ENCODE measurements at regions not wholly inside any gene's neighbourhood (a gene's known extent, or its start where the extent isn't known, plus 50 kb on each side); places are given as distances from the start of the nearest gene placed in this dataset.

DNA sequence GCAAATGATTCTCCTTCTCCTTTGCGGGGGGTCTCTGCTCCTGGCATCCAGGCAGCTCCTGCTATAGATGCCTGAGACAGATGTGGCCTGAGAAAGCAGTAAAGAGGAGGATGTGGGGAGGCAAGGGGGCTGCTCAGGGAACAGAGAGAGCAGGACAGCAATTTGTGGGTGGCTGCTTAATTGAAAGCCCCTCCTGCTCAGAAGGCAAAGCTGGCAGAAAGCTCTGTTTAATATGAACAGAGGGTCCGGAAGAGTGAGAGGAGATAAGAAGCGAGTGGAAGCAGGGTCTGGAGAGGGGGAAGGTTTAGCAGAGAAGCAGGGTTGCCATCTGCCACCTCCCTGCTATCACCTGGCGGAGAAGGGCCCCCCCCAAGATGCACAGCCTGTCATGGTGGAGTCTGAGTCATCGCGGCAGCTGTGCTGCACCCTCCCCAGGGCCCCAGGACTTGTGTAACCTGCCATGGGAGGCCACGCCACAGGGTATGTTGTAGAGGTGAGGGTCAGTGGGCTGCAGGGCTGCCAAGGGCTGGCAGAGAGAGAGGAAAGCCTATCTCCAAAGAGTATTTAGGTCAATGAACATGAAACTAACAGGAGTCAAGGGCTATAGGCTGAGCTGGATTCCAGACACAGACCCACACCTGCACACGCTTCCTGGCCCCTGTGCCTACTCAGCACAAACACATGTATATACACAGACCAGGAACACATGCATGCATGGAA lies 1109.8 kb upstream of the AUTS2 start:
- no peak overlapping the region for H3K4me3 ChIP-seq (ENCODE audit: low read depth, low read length)
- TF ChIP-seq, protein P1, sequence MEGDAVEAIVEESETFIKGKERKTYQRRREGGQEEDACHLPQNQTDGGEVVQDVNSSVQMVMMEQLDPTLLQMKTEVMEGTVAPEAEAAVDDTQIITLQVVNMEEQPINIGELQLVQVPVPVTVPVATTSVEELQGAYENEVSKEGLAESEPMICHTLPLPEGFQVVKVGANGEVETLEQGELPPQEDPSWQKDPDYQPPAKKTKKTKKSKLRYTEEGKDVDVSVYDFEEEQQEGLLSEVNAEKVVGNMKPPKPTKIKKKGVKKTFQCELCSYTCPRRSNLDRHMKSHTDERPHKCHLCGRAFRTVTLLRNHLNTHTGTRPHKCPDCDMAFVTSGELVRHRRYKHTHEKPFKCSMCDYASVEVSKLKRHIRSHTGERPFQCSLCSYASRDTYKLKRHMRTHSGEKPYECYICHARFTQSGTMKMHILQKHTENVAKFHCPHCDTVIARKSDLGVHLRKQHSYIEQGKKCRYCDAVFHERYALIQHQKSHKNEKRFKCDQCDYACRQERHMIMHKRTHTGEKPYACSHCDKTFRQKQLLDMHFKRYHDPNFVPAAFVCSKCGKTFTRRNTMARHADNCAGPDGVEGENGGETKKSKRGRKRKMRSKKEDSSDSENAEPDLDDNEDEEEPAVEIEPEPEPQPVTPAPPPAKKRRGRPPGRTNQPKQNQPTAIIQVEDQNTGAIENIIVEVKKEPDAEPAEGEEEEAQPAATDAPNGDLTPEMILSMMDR (IDR thresholded peaks at IDR 0.05; ENCODE audit: low read depth, low read length) = no peak

DNA sequence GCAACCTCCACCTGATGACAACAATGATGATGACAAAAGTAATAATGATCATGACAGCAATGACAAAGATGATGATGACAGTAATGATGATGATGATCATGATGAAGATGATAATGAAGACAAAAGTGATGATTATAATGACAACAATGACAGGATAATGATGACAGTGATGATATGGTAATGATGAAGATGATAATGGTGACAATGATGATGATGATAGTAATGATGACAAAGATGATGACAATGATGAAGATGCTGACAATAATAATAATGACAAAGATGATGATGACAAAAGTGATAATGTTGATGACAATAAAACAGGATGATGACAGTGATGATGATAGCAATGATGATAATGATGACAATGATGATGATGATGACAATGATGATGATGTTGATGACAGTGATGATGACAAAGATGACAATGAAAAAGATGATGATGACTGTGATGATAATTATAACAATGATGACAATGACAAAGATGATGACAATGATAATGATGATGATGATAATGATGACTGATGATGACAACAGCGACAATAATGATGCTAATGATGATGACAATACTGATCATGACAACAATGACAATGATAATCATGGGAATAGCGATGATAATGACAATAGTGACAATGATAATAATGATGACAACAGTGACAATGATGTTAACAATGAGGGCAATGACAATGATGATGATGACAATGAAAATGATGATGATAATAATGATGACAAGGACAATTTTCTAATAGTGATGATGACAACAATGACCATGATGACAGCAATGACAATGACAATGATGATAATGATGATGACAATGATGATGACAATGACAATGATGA lies 1106.5 kb upstream of the AUTS2 start:
- TF ChIP-seq, protein P1 (IDR thresholded peaks at IDR 0.05; ENCODE audit: low read depth, low read length) = no peak
- H3K4me3 ChIP-seq (ENCODE audit: low read depth, low read length) = no peak overlapping the region

DNA sequence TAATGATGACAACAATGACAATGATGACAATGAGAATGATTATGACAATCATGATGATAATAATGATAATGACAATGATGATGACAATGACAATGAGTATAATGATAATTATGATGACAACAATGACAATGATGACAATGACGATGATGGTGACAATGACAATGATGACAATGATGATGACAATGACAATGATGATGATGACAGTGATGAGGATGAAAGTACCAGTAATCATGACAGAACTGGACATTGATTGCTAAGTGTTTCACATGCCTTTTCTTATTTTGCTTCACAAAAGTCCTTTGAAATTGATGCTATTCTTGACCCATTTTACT lies 1106.0 kb upstream of the AUTS2 start:
- H3K4me3 ChIP-seq (ENCODE audit: low read depth, low read length) = no peak overlapping the region
- TF ChIP-seq, protein P1 (IDR thresholded peaks at IDR 0.05; ENCODE audit: low read depth, low read length) = no peak

DNA sequence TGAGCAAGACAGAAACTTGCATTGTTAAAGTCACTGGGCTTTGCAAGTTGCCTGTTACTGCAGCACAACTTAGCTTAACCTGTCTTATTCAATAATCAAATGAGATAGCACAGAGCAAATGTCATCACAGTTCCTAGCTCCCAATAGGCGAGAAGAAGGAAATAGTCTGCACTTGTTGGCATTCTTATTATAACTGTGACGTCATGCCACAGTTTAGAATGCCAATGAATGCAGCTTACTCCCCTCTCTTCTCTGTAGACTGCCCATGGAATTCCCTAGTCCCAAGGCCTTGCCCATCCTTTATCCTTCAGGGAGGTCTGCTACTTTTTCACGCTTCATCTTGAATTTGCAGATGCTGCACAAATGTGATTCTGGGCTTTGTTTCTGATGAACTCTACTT lies 1094.9 kb upstream of the AUTS2 start:
- TF ChIP-seq, protein P1 (IDR thresholded peaks at IDR 0.05; ENCODE audit: low read depth, low read length) = no peak
- H3K4me3 ChIP-seq (ENCODE audit: low read depth, low read length) = no peak overlapping the region

DNA sequence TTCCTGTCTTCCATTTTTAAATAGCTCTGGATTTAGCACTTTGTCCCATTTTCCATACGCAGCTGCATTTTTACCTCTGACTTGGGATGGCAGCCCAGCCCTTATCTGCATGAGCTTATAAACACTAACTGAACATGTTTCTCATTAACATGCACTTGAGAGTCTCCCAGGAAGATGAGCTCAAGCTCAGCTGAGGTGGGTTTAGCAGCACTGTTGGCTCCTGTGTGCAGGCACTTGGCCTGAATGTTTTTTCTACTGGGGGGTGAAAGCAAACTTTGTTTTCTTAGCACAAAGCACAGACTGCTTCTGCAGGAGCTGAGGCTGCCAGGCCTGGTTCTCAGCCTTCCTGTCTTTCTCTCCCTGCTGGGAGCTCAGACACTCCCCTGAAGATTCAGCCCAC lies 1093.6 kb upstream of the AUTS2 start:
- H3K4me3 ChIP-seq (ENCODE audit: low read depth, low read length) = no peak overlapping the region
- TF ChIP-seq, protein P1 (IDR thresholded peaks at IDR 0.05; ENCODE audit: low read depth, low read length) = no peak

DNA sequence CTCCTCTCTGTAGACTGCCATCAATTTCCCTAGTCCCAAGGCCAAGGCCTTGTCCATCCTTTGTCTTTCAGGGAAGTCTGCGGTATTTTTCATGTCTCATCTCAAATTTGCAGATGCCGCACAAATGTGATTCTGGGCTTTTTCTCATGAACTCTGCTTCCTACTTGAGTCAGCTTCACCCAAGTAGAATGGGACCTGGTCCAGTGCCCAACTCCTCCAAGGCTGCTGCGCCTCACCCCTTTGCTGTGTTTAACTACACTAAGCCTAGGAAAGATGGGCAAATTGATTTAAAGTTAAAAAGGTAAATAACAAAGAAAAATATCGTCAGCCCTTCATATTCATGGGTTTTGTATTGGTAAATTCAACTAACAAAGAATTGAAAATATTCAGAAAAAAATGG lies 1092.6 kb upstream of the AUTS2 start:
- TF ChIP-seq, protein P1 (IDR thresholded peaks at IDR 0.05; ENCODE audit: low read depth, low read length) = no peak
- no peak overlapping the region for H3K4me3 ChIP-seq (ENCODE audit: low read depth, low read length)

DNA sequence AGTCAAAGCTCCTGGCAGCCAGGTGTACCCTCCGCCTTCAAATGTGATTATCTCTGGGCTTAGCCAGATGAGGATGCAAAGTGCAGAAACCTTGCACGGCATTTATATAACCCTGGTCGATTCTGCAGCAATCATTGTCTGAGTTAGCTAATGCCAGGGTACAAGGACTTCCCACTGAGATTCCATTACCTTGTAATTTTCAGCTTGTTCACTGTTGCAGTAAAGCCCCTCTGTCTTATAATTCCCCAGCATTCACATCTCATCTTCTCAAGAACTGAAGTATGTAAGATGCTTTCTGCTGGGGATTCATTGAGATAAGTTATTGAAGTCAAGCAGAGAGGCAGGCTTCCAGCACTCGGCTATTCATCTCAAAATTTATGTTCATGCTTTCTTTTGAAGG lies 1090.6 kb upstream of the AUTS2 start:
- TF ChIP-seq, protein P1 (IDR thresholded peaks at IDR 0.05; ENCODE audit: low read depth, low read length) = no peak
- no peak overlapping the region for H3K4me3 ChIP-seq (ENCODE audit: low read depth, low read length)
